ES-I3 (cell line): ENCODE measurements at regions not wholly inside any gene's neighbourhood (a gene's known extent, or its start where the extent isn't known, plus 50 kb on each side); places are given as distances from the start of the nearest gene placed in this dataset.

Source experiments
- H3K36me3 ChIP-seq: 2 replicates; pipeline ENCODE4 v1.6.1; 2013; ENCODE audit warnings: mild to moderate bottlenecking, low read length, control low read depth, moderate library complexity; ENCODE audit not compliant: insufficient read depth
- H3K4me1 ChIP-seq: 2 replicates; pipeline ENCODE4 v1.6.1; 2013; ENCODE audit warnings: mild to moderate bottlenecking, control low read depth, low read length; ENCODE audit not compliant: insufficient read depth
- H3K9ac ChIP-seq: 2 replicates; pipeline ENCODE4 v1.6.1; 2013; ENCODE audit warnings: low read depth, mild to moderate bottlenecking, low read length, moderate library complexity
- H3K9me3 ChIP-seq: 2 replicates; pipeline ENCODE4 v1.6.1; 2013; ENCODE audit warnings: mild to moderate bottlenecking, low read length, moderate library complexity; ENCODE audit not compliant: control insufficient read depth, insufficient read depth

DNA sequence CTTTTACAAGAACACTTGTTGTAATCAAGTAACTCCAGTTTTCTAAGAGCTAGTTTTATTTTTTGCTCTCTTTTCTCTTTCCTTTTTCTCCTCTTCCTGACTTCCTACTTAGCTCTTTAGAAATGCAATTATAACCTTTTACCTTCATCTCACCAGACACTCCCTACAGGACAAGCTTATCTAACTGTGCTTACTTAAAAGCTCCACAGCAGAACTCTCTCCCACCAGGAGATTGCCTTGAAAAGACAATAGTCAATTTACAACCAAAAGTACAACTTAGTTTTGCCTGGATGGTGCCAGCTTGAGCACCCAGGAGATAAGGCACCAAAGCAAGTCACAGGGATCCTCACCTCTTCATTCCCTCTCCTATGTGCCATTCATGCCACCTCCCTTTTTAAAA lies 573.8 kb upstream of the LMCD1 start:
- Histone ChIP-seq H3K4me1 (no peaks in the 10 kb centered on the region), H3K36me3 (no peaks in the 10 kb centered on the region), H3K9ac (no peak overlapping the region), H3K9me3 (no peaks in the 10 kb centered on the region)

DNA sequence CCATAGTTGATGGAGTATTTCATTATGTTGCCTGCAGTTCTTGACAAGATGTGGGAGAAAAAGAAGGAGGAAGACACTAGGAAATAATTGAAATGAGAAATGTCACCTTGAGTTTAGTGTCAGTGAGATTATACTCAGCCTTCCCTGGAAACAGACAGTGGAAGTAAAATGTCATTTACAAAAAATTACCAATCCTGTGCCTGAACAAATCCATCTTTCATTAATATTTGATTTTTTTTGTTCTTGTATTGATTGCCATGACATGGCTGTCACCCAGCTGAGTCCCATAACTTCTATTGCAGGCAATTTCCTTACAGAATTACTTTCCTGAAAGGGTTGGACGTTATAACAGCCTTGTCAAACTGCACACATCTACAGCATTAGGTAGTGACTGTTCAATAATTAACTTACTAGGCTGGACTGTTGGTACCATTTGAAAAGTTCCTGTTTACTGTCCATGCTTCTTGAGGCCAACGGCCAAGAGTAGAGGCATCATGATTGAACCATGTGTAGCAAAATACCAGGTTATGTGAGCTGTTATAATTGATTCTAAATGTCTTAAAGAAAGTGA lies 572.2 kb upstream of the LMCD1 start:
- H3K36me3 ChIP-seq: no peaks in the 10 kb centered on the region
- no peaks in the 10 kb centered on the region for H3K4me1 ChIP-seq
- no peak overlapping the region for H3K9ac ChIP-seq
- no peaks in the 10 kb centered on the region for H3K9me3 ChIP-seq

DNA sequence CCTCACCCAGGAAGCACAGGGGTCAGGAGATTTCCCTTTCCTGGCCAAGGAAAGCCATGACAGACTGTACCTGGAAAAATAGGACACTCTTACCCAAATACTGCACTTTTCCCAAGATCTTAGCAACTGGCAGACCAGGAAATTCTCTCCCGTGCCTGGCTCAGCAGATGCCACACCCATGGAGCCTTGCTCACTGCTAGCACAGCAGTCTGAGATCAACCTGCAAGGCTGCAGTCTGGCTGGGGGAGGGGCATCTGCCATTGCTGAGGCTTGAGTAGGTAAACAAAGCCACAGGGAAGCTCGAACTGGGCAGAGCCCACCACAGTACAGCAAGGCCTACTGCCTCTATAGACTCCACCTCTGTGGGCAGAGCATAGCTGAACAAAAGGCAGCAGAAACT lies 567.3 kb upstream of the LMCD1 start:
- Histone ChIP-seq H3K4me1 (no peaks in the 10 kb centered on the region), H3K9me3 (no peaks in the 10 kb centered on the region), H3K9ac (no peak overlapping the region), H3K36me3 (no peaks in the 10 kb centered on the region)

DNA sequence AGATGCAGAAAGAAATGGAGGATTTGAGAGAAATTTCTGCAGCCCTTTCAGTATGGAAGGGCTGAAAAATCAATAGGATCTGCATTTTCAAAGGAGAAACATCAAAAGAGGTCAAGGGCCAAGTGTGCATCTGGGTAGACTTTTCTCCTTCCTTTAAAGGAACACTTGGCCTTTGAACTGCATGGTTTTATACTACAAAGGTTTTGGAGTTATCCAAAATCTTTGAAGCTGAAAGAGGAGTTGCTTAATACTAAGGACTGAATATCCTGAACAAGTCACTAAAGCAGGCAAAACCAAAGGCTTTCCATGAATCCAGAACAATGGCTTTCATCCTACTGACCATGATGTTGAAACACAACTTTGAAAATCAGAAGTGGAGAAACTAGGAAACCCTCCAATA lies 553.7 kb upstream of the LMCD1 start:
- Histone ChIP-seq H3K4me1 (no peaks in the 10 kb centered on the region; the same call in 1 of the 2 replicates), H3K9ac (no peak overlapping the region), H3K36me3 (no peaks in the 10 kb centered on the region), H3K9me3 (no peaks in the 10 kb centered on the region)

DNA sequence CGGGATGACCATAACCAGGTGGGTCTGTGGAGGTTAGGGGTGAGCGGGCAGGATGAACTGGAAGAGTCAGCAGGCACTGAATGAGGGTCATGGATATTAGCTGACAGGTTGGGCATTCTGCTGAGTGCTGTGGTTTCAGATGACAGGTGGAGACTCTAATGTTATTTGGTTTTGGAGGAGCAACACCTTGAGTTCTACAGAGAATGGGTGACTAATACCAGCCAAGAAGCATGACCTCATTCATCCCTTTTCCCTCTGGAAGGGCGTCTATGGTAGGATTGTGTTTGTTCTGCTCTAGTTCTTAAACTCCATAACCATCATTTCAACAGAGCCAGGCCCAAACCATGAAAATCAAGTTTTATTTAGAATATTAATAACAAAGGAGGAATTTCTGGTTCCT lies 550.7 kb upstream of the LMCD1 start:
- Histone ChIP-seq H3K9ac (no peak overlapping the region), H3K4me1 (peaks cover 12% of the 10 kb centered on the region), H3K36me3 (no peaks in the 10 kb centered on the region), H3K9me3 (no peaks in the 10 kb centered on the region)

DNA sequence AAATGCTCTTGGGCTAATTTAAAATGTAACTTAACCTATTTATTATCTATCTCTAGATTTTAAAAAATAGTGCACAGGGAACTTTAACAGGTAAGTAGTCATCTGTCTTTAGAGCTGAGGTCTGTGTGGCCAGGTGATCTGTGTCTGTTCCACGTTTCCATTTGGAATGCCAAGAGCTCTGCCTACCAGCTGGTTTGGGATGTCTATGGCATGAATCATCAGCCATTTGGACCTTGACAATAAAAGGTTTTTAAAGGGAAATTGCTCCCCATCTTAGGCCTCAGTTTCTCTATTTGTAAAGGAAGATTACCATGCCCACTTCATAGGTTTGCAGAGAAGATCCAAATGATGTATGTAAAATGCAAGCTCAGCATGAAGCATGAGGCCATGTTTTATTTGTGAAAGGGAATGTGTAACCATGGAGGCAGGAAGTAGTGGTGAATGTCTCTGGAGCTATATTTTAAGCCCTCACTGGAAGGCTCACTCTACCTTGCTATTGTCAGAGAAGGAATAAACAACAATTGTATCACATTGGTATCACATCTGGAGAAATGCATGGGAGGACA lies 548.1 kb upstream of the LMCD1 start:
- no peak overlapping the region for H3K9ac ChIP-seq
- peaks cover 12% of the 10 kb centered on the region for H3K4me1 ChIP-seq
- no peaks in the 10 kb centered on the region for H3K36me3 ChIP-seq
- no peaks in the 10 kb centered on the region for H3K9me3 ChIP-seq

DNA sequence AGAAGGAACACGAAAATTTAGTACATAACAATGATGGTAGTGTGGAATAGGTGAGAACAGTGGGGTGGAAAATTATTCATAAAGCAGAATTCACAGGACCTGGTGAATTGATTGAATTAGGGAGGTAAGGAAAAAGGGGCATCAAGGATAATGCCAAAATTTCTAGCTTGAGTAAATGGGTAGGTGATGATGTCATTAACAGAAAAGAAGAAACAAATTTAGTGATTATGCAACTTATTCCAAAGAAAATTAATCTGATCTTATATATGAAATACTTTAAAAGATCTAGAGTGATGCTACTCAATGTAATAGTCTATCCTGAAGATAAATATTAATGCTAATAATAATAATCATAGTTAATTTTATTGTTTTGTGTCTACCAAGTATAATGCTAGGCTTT lies 544.6 kb upstream of the LMCD1 start:
- Histone ChIP-seq H3K9ac (no peak overlapping the region), H3K4me1 (peaks cover 12% of the 10 kb centered on the region), H3K9me3 (no peaks in the 10 kb centered on the region), H3K36me3 (no peaks in the 10 kb centered on the region)

DNA sequence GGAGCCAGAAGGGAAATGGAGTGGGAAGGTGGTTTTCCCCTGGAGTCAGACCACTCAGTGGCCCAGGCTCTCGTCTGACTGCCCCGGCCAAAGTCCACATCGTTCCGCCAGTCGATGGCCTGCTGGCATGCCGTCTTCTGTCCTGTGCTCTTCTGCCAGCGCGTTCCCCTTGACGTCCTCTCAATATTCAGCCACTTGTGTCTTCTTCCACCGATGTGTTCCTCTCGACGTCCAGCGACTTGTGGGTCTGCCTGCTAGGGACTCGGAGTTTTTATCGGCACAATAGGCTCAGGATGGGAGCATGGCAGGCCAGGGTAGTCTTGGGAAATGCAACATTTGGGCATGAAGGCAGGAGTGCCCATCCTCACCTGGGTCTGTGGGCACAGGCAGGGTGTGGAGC lies 542.5 kb upstream of the LMCD1 start:
- Histone ChIP-seq H3K9ac (no peak overlapping the region), H3K9me3 (no peaks in the 10 kb centered on the region), H3K36me3 (no peaks in the 10 kb centered on the region), H3K4me1 (peaks cover 6% of the 10 kb centered on the region; the same call in 1 of the 2 replicates)

DNA sequence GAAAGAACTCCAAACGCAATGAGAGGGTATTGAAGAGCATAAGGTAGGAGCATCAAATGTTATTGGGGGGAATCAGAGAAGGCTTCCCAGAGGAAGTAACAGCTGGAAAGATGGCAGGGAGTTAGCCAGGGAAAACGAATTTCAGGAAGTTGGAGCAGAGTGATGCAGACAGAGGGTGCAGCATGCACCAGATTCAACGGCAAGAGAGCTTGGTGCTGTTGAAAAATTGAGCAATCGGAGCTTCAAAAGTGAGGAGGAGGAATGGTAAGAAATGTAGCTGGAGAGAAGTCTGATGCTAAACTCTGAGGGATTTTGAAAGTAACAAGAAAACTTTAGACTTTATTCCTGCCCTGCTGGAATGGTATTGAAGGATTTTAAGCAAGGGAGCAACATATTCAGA lies 541.0 kb upstream of the LMCD1 start:
- no peak overlapping the region for H3K9ac ChIP-seq
- no peaks in the 10 kb centered on the region for H3K36me3 ChIP-seq
- no peaks in the 10 kb centered on the region for H3K4me1 ChIP-seq
- no peaks in the 10 kb centered on the region for H3K9me3 ChIP-seq

DNA sequence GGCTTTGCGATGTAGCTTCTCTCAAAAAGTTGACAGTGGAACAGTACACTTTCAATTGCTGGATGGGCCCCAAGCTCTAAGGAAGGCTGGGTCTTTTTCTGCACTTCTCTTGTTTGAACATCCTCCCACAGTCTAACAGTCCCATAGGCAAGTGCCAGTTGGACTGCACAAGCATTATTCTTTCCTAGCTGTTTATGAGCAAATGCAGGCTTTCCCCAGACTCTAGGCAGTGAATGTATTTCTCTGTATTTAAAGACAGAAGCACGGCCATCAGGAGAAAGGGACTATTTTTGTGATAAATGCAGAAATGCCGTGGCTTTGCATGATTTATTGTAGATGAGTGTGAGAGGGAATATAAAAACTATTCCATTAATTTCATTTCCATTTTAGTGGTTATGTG lies 539.3 kb upstream of the LMCD1 start:
- no peaks in the 10 kb centered on the region for H3K9me3 ChIP-seq
- no peaks in the 10 kb centered on the region for H3K4me1 ChIP-seq
- H3K9ac ChIP-seq: no peak overlapping the region
- H3K36me3 ChIP-seq: no peaks in the 10 kb centered on the region

DNA sequence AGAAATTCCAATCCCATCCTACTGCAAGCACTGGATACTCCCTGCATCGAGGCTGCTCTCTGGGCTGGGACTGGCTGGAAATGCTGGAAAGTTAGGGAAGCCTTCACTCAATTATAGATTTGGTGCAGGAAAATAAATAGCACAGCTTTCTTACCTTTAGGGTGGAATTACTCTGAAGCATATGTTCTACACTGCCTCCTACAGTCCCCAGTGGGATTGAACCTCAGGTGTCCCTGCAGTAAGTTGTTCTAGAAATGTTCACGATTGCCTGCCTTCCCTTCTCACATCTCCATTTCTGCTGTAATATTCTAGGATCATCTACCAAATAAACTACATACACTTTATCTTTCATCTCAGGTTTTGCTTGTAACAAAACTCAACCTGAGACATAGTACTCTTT lies 536.7 kb upstream of the LMCD1 start:
- Histone ChIP-seq H3K9ac (no peak overlapping the region), H3K9me3 (no peaks in the 10 kb centered on the region)

DNA sequence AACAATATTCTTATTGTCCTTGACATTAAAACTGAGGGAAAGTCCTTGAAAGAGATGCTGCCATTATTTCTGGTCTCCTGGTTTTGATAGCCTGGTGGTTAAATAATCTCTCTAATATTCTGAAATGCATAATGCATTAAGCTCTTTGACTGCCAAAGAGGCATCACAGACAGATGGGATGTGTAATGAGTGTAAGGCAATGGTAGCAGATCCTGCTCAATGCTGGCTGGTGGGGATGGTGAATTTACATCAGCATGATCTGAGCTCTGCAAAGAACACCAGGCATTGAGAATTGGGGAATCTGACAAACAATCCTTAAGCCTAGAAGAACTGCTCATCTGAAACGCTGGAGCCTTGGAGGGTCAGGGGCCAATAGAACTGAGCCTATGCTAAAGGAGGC lies 528.6 kb upstream of the LMCD1 start:
- Histone ChIP-seq H3K9me3 (no peaks in the 10 kb centered on the region), H3K4me1 (peaks cover 10% of the 10 kb centered on the region; the same call in 1 of the 2 replicates), H3K9ac (no peak overlapping the region), H3K36me3 (no peaks in the 10 kb centered on the region)

More for the DNA sequence above, 536.7 kb upstream of the LMCD1 start:
- Histone ChIP-seq H3K4me1 (no peaks in the 10 kb centered on the region), H3K36me3 (no peaks in the 10 kb centered on the region)

DNA sequence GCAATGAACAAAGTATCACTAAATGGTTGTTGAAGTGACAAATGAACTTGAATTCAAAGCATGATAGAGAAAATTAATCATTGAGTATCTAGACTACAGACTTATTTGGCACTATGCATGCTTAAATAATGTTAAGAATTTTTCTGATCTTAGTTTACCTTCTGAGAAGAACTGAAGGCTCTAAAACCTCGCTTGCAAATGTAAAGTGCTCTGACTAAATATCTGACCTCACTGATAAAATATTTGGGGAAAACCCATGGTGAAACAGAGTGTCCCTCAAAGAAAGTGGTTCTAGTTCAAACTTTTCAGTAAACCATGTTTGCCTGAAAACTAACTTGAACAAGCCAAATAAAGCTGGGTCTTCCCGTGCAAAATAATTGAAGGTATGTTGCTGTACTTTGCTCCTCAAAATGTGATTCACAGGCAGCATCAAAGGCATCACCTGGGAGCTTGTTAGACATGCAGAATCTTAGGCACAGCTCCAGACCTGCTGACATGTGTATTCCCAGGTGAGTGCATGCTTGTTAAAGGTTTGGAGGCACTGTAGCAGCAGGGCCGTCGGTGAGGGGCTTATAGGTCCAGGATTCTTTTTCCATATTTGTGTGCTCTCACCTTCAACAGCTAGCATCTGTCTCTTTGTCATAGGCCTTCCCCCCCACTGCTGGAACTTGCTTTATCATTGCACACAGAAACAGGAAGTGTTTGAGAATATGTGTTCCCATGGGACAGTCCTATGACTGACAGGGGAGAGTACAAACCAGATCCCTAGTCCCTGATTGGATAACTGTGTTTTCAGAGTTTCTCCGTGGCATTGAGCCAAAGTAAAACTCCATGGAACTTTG lies 524.2 kb upstream of the LMCD1 start:
- no peak overlapping the region for H3K9ac ChIP-seq

DNA sequence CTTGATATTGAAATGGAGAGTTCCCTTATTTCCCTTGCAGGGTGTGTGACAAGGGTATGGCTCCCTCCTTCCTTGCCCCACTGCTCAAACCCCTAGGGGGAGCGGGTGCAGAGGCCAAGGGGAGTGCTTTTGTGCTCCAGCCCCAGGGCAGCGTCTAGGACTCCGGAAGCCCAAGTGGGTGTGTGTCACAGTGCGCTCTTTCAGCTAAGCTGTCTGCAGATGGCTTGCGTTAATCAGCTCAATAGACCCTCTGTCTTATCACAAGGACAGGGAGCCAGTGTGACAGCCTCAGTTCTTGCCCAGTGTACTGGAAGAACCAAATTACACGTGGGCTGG lies 523.6 kb upstream of the LMCD1 start:
- Histone ChIP-seq H3K36me3 (no peaks in the 10 kb centered on the region), H3K4me1 (peaks cover 10% of the 10 kb centered on the region; the same call in 1 of the 2 replicates), H3K9ac (no peak overlapping the region), H3K9me3 (no peaks in the 10 kb centered on the region)

More for the DNA sequence above, 524.2 kb upstream of the LMCD1 start:
- Histone ChIP-seq H3K9me3 (no peaks in the 10 kb centered on the region), H3K4me1 (peaks cover 10% of the 10 kb centered on the region; the same call in 1 of the 2 replicates), H3K36me3 (no peaks in the 10 kb centered on the region)

DNA sequence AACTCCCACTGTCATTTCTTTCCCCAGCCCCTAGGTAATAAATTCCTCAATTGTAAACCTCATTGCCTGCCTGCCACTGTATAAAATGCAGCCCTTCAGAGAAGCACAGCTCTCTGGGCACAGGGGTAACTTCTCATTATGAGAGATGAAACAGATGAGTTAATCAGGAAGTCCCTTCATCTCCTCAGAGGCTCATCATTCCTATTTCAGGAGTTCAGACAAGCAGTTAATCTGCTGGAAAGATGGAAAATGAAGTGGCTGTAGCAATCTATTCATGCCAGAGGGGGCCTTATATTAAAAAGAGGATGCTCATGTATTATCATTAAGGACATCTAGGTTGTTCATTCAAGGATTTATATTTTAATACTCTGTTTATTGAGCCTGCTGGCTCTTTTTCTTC lies 519.5 kb upstream of the LMCD1 start:
- no peaks in the 10 kb centered on the region for H3K9me3 ChIP-seq
- H3K36me3 ChIP-seq: no peaks in the 10 kb centered on the region
- no peak overlapping the region for H3K9ac ChIP-seq
- peaks cover 7% of the 10 kb centered on the region; the same call in 1 of the 2 replicates for H3K4me1 ChIP-seq
